Ishikawa (cell line): ENCODE measurements at regions not wholly inside any gene's neighbourhood (a gene's known extent, or its start where the extent isn't known, plus 50 kb on each side); places are given as distances from the start of the nearest gene placed in this dataset.

Source experiments
- EGR1 ChIP-seq: IDR thresholded peaks from 2 replicates; pipeline ENCODE4 v1.6.1; 2012
- RAD21 ChIP-seq: IDR thresholded peaks from 2 replicates; pipeline ENCODE4 v1.6.1; 2012; ENCODE audit warnings: low read depth
- TAF1 ChIP-seq: IDR thresholded peaks from 2 replicates; pipeline ENCODE4 v1.6.1; 2012; ENCODE audit warnings: low read depth, mild to moderate bottlenecking
- YY1 ChIP-seq: IDR thresholded peaks from 2 replicates; pipeline ENCODE4 v1.6.1; 2012; ENCODE audit warnings: low read depth

GRCh38 chr10:128964100-128964403 is 503.0 kb upstream of the MGMT start:
- TF ChIP-seq YY1 (no peak), RAD21 (no peak), TAF1 (no peak), EGR1 (no peak)
